ENCODE measurements at regions not wholly inside any gene's neighbourhood (a gene's known extent, or its start where the extent isn't known, plus 50 kb on each side); places are given as distances from the start of the nearest gene placed in this dataset.

DNA sequence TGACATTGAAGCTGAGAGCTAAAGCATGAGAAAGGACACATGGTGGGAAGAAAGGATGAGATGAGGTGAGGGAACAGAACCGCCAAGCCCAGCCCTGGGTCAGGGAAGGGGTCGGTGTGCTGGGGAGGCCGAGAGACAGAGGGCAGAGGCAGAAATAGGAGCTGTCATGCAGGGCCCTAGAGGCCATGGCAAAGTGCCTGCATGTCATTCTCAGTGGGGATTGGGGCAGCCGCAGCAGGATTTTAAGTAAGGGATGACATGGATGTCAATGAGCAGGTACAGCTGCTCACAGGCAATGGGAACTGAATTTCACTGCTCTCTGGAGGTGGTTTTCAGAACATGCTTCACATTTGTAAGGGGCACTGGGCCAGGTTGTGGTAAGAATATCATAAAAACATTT, 227.4 kb downstream of the RAB11FIP2 start:
- Histone ChIP-seq H3K4me1 (ENCODE audit: control insufficient read depth in 1 of 2, insufficient read depth in 2 of 2, low read depth in 1 of 2, low read length in 1 of 2) (no peaks in the 10 kb centered on the region), H3K27ac (ENCODE audit: low read depth in 2 of 2, low read length in 1 of 2) (no peak overlapping the region), H3K9me2 (no peaks in the 10 kb centered on the region), H3K79me2 (ENCODE audit: insufficient read depth) (no peaks in the 10 kb centered on the region), H3K36me3 (replicated peaks in 1 of 2; ENCODE audit: control insufficient read depth in 1 of 2, insufficient read depth in 2 of 2, low read length in 1 of 2) (no peaks in the 10 kb centered on the region), H3K9me3 (no peaks in the 10 kb centered on the region), H4K20me1 (ENCODE audit: insufficient read depth) (no peaks in the 10 kb centered on the region), H2AFZ (ENCODE audit: low read depth) (no peak overlapping the region), H3K4me2 (no peak overlapping the region), H3F3A (replicated peaks; ENCODE audit: insufficient read depth) (no peaks in the 10 kb centered on the region), H3K9ac (no peak overlapping the region), H3K4me3 (ENCODE audit: low read depth in 2 of 2, low read length in 1 of 2) (no peak overlapping the region), H3K27me3 (ENCODE audit: insufficient read depth) (no peaks in the 10 kb centered on the region)
- ChIA-PET CTCF (no interaction called here), POLR2A (interaction anchor here (0.6 kb wide), 1 partner anchor 253 kb away, joined by 3 read pairs; no protein-coding TSS in a partner anchor)
- 50% methylated on average over 4 of the region's 4 CpGs for WGBS (ENCODE audit: low lambda C conversion rate)
- DNase-seq, result no peak
- TF ChIP-seq, protein P1, sequence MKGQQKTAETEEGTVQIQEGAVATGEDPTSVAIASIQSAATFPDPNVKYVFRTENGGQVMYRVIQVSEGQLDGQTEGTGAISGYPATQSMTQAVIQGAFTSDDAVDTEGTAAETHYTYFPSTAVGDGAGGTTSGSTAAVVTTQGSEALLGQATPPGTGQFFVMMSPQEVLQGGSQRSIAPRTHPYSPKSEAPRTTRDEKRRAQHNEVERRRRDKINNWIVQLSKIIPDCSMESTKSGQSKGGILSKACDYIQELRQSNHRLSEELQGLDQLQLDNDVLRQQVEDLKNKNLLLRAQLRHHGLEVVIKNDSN (IDR thresholded peaks at IDR 0.05; ENCODE audit: borderline replicate concordance, low read depth), result no peak
- no peak for TF ChIP-seq EZH2phosphoT487 (IDR thresholded peaks at IDR 0.05; ENCODE audit: borderline replicate concordance, low read depth)
- no peak for TF ChIP-seq EP300 (IDR thresholded peaks at IDR 0.05; ENCODE audit: borderline replicate concordance in 1 of 2, low read depth in 1 of 2, low read length in 1 of 2)
- TF ChIP-seq ZBTB33 (IDR thresholded peaks at IDR 0.05; ENCODE audit: borderline replicate concordance, low read depth), result no peak
- no peak for TF ChIP-seq YY1 (IDR thresholded peaks at IDR 0.05; ENCODE audit: low read depth)
- TF ChIP-seq TAF1 (IDR thresholded peaks at IDR 0.05; ENCODE audit: borderline replicate concordance, low read depth, low read length), result no peak
- no peak for TF ChIP-seq RFX5 (IDR thresholded peaks at IDR 0.05; ENCODE audit: low read length)
- no peak for TF ChIP-seq GATA2 (CRISPR knock-in tag; IDR thresholded peaks at IDR 0.05)
- no peak for TF ChIP-seq MEF2A (IDR thresholded peaks at IDR 0.05; ENCODE audit: borderline replicate concordance, low read depth)
- TF ChIP-seq CHD2 (IDR thresholded peaks at IDR 0.05; ENCODE audit: low read length, partially characterized antibody), result no peak

- no peaks in the 10 kb centered on the region for H3K4me1 ChIP-seq (ENCODE audit: control insufficient read depth in 1 of 2, insufficient read depth in 2 of 2, low read depth in 1 of 2, low read length in 1 of 2)
- no peaks in the 10 kb centered on the region for H3K27me3 ChIP-seq (ENCODE audit: insufficient read depth)
- no peak overlapping the region for H3K4me3 ChIP-seq (ENCODE audit: low read depth in 2 of 2, low read length in 1 of 2)
- H2AFZ ChIP-seq (ENCODE audit: low read depth), result no peak overlapping the region
- no peaks in the 10 kb centered on the region for H3K79me2 ChIP-seq (ENCODE audit: insufficient read depth)
- CTCF ChIA-PET, result interaction anchor here (1.2 kb wide), 1 partner anchor 40 kb away, joined by 3 read pairs; no protein-coding TSS in a partner anchor
- TF ChIP-seq, protein P1 (IDR thresholded peaks at IDR 0.05; ENCODE audit: borderline replicate concordance, low read depth), result no peak
- POLR2A ChIA-PET, result no interaction called here
- no peak overlapping the region for H3K27ac ChIP-seq (ENCODE audit: low read depth in 2 of 2, low read length in 1 of 2)
- H4K20me1 ChIP-seq (ENCODE audit: insufficient read depth), result no peaks in the 10 kb centered on the region
- no peaks in the 10 kb centered on the region for H3F3A ChIP-seq (replicated peaks; ENCODE audit: insufficient read depth)
- DNase-seq, result no peak
- H3K9ac ChIP-seq, result no peak overlapping the region
- 28% methylated on average over 5 of the region's 5 CpGs for WGBS (ENCODE audit: low lambda C conversion rate)
- H3K36me3 ChIP-seq (replicated peaks in 1 of 2; ENCODE audit: control insufficient read depth in 1 of 2, insufficient read depth in 2 of 2, low read length in 1 of 2), result no peaks in the 10 kb centered on the region
- H3K9me2 ChIP-seq, result no peaks in the 10 kb centered on the region
- no peak overlapping the region for H3K4me2 ChIP-seq
- H3K9me3 ChIP-seq, result no peaks in the 10 kb centered on the region
Observed at GRCh38 chr10:117823980-117824379, 222.8 kb downstream of the RAB11FIP2 start.

All from SK-N-SH (cell line).